DOHH2 (cell line): ENCODE measurements at regions not wholly inside any gene's neighbourhood (a gene's known extent, or its start where the extent isn't known, plus 50 kb on each side); places are given as distances from the start of the nearest gene placed in this dataset.

Experiments
- H3F3A ChIP-seq: fragments of 200-600 bp; sonication (generic), shearing (Covaris generic); 2 replicates; pipeline ENCODE4 v1.6.0; 2016; ENCODE audit warnings: antibody characterized with exemption, mild to moderate bottlenecking; ENCODE audit not compliant: control insufficient read depth, insufficient read depth
- H3K27ac ChIP-seq: fragments of 200-600 bp; sonication (generic); 2 replicates; pipeline ENCODE4 v1.5.1; 2014; ENCODE audit warnings: low read depth, mild to moderate bottlenecking, low read length, moderate library complexity
- H3K27me3 ChIP-seq: fragments of 200-600 bp; sonication (generic); 2 replicates; pipeline ENCODE4 v1.6.1; 2014; ENCODE audit warnings: mild to moderate bottlenecking, low read length, mixed read lengths; ENCODE audit not compliant: control insufficient read depth
- H3K36me3 ChIP-seq: fragments of 200-600 bp; sonication (generic); 2 replicates; pipeline ENCODE4 v1.6.1; 2014; ENCODE audit warnings: mild to moderate bottlenecking, low read length, moderate library complexity, mixed read lengths; ENCODE audit not compliant: control insufficient read depth
- H3K4me1 ChIP-seq: fragments of 200-600 bp; sonication (generic); 2 replicates; pipeline ENCODE4 v1.6.1; 2014; ENCODE audit warnings: mild to moderate bottlenecking, low read length, mixed read lengths; ENCODE audit not compliant: control insufficient read depth
- H3K4me2 ChIP-seq: fragments of 200-600 bp; sonication (generic); 2 replicates; pipeline ENCODE4 v1.6.0; 2014; ENCODE audit warnings: mild to moderate bottlenecking, low read length, moderate library complexity
- H3K4me3 ChIP-seq: fragments of 200-600 bp; sonication (generic); 2 replicates; pipeline ENCODE4 v1.5.1; 2014; ENCODE audit warnings: mild to moderate bottlenecking, low read length, mixed read lengths
- H3K79me2 ChIP-seq: fragments of 200-600 bp; sonication (generic); 2 replicates; pipeline ENCODE4 v1.6.1; 2014; ENCODE audit warnings: mild to moderate bottlenecking, low read length, mixed read lengths; ENCODE audit not compliant: control insufficient read depth
- H3K9me2 ChIP-seq: fragments of 200-600 bp; sonication (generic); replicated peaks from 2 replicates; pipeline ENCODE4 v1.6.1; 2014; ENCODE audit warnings: mild to moderate bottlenecking, low read length, mixed read lengths; ENCODE audit not compliant: control insufficient read depth
- H3K9me3 ChIP-seq: fragments of 200-600 bp; sonication (generic); 2 replicates; pipeline ENCODE4 v1.6.1; 2014; ENCODE audit warnings: antibody characterized with exemption, low read length, mixed read lengths; ENCODE audit not compliant: control insufficient read depth, insufficient read depth
- H4K20me1 ChIP-seq: fragments of 200-600 bp; sonication (generic); 2 replicates; pipeline ENCODE4 v1.6.0; 2014; ENCODE audit warnings: low read depth, mild to moderate bottlenecking, antibody characterized with exemption, low read length, moderate library complexity; ENCODE audit not compliant: control insufficient read depth, insufficient read depth
- CTCF ChIP-seq: fragments of 200-600 bp; sonication (generic); IDR thresholded peaks from one replicate; pipeline ENCODE4 v1.5.1; 2014; ENCODE audit warnings: antibody characterized with exemption, mild to moderate bottlenecking, low read depth, low read length; ENCODE audit not compliant: poor library complexity, severe bottlenecking
- EZH2phosphoT487 ChIP-seq: fragments of 200-600 bp; sonication (generic); IDR thresholded peaks from 2 replicates; pipeline ENCODE4 v1.6.1; 2017; ENCODE audit warnings: borderline replicate concordance, mild to moderate bottlenecking, antibody characterized with exemption, low read length, moderate library complexity, mixed read lengths

GRCh38 chr1:36585569-36586548 lies 103.1 kb upstream of the CSF3R start:
- no peak overlapping the region for H3K27ac ChIP-seq
- H3K9me2 ChIP-seq = no peaks in the 10 kb centered on the region
- TF ChIP-seq CTCF (no peak), EZH2phosphoT487 (no peak)
- H3F3A ChIP-seq = no peaks in the 10 kb centered on the region
- peaks cover 3% of the 10 kb centered on the region for H3K27me3 ChIP-seq
- no peak overlapping the region for H3K4me3 ChIP-seq
- no peaks in the 10 kb centered on the region for H4K20me1 ChIP-seq
- no peaks in the 10 kb centered on the region for H3K79me2 ChIP-seq
- H3K4me2 ChIP-seq = no peak overlapping the region
- H3K36me3 ChIP-seq = no peaks in the 10 kb centered on the region
- no peaks in the 10 kb centered on the region for H3K4me1 ChIP-seq
- H3K9me3 ChIP-seq = no peaks in the 10 kb centered on the region

GRCh38 chr1:36584874-36585453 lies 102.3 kb upstream of the CSF3R start:
- Histone ChIP-seq H3K9me2 (no peaks in the 10 kb centered on the region), H3F3A (no peaks in the 10 kb centered on the region), H3K36me3 (no peaks in the 10 kb centered on the region), H4K20me1 (no peaks in the 10 kb centered on the region), H3K4me2 (no peak overlapping the region), H3K27ac (no peak overlapping the region), H3K27me3 (peaks cover 3% of the 10 kb centered on the region), H3K4me3 (no peak overlapping the region), H3K79me2 (no peaks in the 10 kb centered on the region), H3K4me1 (no peaks in the 10 kb centered on the region), H3K9me3 (no peaks in the 10 kb centered on the region)
- TF ChIP-seq EZH2phosphoT487 = no peak
- no peak for TF ChIP-seq CTCF

- Histone ChIP-seq H3K79me2 (no peaks in the 10 kb centered on the region), H3K9me3 (no peaks in the 10 kb centered on the region), H3K27me3 (peaks cover 3% of the 10 kb centered on the region), H3K4me1 (no peaks in the 10 kb centered on the region), H4K20me1 (no peaks in the 10 kb centered on the region), H3K36me3 (no peaks in the 10 kb centered on the region), H3K9me2 (no peaks in the 10 kb centered on the region), H3K4me2 (no peak overlapping the region), H3K27ac (no peak overlapping the region), H3K4me3 (no peak overlapping the region), H3F3A (no peaks in the 10 kb centered on the region)
- TF ChIP-seq EZH2phosphoT487 (no peak), CTCF (no peak)
Observed at GRCh38 chr1:36583980-36584782, 101.5 kb upstream of the CSF3R start.
